ENCODE measurements at regions not wholly inside any gene's neighbourhood (a gene's known extent, or its start where the extent isn't known, plus 50 kb on each side); places are given as distances from the start of the nearest gene placed in this dataset.

DNA sequence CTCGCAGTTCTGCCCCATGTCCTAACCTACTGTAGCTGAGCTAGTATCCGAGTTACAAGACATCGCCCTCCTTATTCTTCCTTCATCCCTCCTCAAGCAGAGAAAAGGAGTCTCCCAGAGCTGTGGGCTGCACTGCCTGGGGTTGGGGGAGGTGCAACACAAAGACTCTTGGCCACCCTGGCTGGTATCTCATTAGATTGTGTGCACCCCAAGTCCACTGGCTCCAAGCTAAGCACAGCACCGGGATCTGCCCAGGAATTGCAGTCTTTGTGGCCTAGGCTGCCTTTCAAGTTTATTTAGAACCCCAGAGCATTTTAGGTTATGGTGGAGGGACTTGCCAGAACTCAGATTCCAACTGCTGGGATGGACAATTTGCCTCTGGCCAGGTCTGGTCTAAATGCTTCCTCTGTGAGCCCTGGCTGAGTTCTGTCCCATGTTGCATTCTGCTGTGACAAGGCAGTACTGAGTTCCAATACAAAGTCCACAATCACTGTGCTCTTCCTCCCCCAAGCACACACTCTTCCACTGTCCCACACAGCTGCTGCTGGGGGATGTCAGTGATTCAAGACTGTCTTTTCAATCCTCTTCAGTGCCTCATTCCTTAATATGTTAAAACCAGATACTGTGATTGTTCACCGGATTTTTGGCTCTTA, 169.6 kb upstream of the CLEC14A start (continued):
- TF ChIP-seq, protein P1, sequence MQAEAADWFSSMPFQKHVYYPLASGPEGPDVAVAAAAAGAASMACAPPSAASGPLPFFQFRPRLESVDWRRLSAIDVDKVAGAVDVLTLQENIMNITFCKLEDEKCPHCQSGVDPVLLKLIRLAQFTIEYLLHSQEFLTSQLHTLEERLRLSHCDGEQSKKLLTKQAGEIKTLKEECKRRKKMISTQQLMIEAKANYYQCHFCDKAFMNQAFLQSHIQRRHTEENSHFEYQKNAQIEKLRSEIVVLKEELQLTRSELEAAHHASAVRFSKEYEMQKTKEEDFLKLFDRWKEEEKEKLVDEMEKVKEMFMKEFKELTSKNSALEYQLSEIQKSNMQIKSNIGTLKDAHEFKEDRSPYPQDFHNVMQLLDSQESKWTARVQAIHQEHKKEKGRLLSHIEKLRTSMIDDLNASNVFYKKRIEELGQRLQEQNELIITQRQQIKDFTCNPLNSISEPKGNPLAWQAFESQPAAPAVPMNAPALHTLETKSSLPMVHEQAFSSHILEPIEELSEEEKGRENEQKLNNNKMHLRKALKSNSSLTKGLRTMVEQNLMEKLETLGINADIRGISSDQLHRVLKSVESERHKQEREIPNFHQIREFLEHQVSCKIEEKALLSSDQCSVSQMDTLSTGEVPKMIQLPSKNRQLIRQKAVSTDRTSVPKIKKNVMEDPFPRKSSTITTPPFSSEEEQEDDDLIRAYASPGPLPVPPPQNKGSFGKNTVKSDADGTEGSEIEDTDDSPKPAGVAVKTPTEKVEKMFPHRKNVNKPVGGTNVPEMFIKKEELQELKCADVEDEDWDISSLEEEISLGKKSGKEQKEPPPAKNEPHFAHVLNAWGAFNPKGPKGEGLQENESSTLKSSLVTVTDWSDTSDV (CRISPR knock-in tag; IDR thresholded peaks at IDR 0.05) = 0 out of 2 replicates have a peak, but pooled peaks have one; percentile 39

DNA sequence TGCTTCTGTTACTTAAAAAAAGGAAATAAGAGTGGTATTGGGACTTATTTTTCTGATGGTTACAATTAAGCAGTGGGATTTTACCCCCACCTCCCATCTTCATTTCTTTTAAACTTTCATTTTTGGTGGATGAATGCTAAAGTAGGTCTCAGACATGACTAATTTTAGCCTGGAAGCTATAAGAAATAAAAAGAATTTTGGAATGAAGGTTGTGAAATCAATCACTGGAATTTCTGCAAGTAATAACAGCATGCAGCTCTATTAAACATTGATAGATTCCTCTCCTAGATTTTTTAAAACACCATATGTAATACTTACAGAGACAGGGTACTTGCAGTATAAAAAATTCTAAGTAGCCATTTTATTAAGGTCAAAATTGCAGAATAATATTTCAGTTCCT, 164.2 kb upstream of the CLEC14A start:
- H3K4me3 ChIP-seq (replicated peaks in 1 of 3; ENCODE audit: insufficient read depth in 1 of 3, low read depth in 2 of 3, low read length in 3 of 3) = no peak overlapping the region
- TF ChIP-seq, protein P2, sequence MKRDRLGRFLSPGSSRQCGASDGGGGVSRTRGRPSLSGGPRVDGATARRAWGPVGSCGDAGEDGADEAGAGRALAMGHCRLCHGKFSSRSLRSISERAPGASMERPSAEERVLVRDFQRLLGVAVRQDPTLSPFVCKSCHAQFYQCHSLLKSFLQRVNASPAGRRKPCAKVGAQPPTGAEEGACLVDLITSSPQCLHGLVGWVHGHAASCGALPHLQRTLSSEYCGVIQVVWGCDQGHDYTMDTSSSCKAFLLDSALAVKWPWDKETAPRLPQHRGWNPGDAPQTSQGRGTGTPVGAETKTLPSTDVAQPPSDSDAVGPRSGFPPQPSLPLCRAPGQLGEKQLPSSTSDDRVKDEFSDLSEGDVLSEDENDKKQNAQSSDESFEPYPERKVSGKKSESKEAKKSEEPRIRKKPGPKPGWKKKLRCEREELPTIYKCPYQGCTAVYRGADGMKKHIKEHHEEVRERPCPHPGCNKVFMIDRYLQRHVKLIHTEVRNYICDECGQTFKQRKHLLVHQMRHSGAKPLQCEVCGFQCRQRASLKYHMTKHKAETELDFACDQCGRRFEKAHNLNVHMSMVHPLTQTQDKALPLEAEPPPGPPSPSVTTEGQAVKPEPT (CRISPR knock-in tag; IDR thresholded peaks at IDR 0.05; ENCODE audit: low read depth) = no peak
- TF ChIP-seq CEBPB (IDR thresholded peaks at IDR 0.05; ENCODE audit: borderline replicate concordance, low read depth, low read length) = peak; percentile 4; the same call in 1 of the 2 replicates
- no peak for TF ChIP-seq MTA1 (CRISPR knock-in tag; IDR thresholded peaks at IDR 0.05; ENCODE audit: borderline replicate concordance)
- POLR2A ChIA-PET = no interaction called here
- ATAC-seq (no peak), FAIRE-seq (no peak), DNase-seq (ENCODE audit: low spot score) (no peak)
- intact Hi-C loops (cut with micrococcal nuclease; ENCODE audit: unreplicated experiment) = no loop called here
- no peak overlapping the region for H3K9ac ChIP-seq (ENCODE audit: insufficient read depth, low read depth, low read length)
- no peaks in the 10 kb centered on the region for H4K20me1 ChIP-seq (ENCODE audit: insufficient read depth, low read length)
- H3K4me2 ChIP-seq (ENCODE audit: low read depth, low read length) = no peak overlapping the region
- CTCF ChIA-PET (ENCODE audit: low intra/inter-chr PET ratio, low total read pairs) = no interaction called here
- no peaks in the 10 kb centered on the region for H3K36me3 ChIP-seq (replicated peaks in 1 of 2; ENCODE audit: control insufficient read depth in 1 of 2, insufficient read depth in 2 of 2, low read length in 2 of 2)
- BruUV-seq (replicated peaks) = no TSS peak
- H3K27me3 ChIP-seq (ENCODE audit: control insufficient read depth in 1 of 2, insufficient read depth in 2 of 2, low read length in 2 of 2) = no peaks in the 10 kb centered on the region
- no peak overlapping the region for H2AFZ ChIP-seq (ENCODE audit: low read length)
- H3K4me1 ChIP-seq (ENCODE audit: insufficient read depth, low read length) = no peaks in the 10 kb centered on the region; the same call in 1 of the 2 replicates
- no peak overlapping the region for H3K27ac ChIP-seq (ENCODE audit: extremely low read length, insufficient read depth, low read length)
- H3K9me3 ChIP-seq (ENCODE audit: low read length) = peaks cover 20% of the 10 kb centered on the region
- H3K79me2 ChIP-seq (ENCODE audit: insufficient read depth, low read length) = no peaks in the 10 kb centered on the region
- in situ Hi-C loops (cut with HindIII; ENCODE audit: extremely low pct_ligation_motif_present, low pct_unique_long_range_greater_than_20kb) = no loop called here

All from HepG2 (cell line).